ENCODE measurements at regions not wholly inside any gene's neighbourhood (a gene's known extent, or its start where the extent isn't known, plus 50 kb on each side); places are given as distances from the start of the nearest gene placed in this dataset.

- DNase-seq: no peak
- intact Hi-C loops (cut with DNase I): no loop called here
- no peak overlapping the region for H3K27ac ChIP-seq (ENCODE audit: low read depth in 1 of 2, low read length in 2 of 2)
- H3K4me3 ChIP-seq (ENCODE audit: low read length in 2 of 2): no peak overlapping the region
- H3K9me3 ChIP-seq (ENCODE audit: control insufficient read depth, low read length): no peaks in the 10 kb centered on the region
- no peaks in the 10 kb centered on the region for H3K27me3 ChIP-seq (ENCODE audit: control insufficient read depth in 1 of 2, insufficient read depth in 2 of 2, low read length in 1 of 2)
- 91 to 92% methylated on average over 1 of the region's 1 CpG for WGBS, 2 donors
- no peaks in the 10 kb centered on the region for H3K4me1 ChIP-seq (ENCODE audit: control insufficient read depth in 1 of 2, insufficient read depth in 2 of 2, low read length in 2 of 2)
- ATAC-seq (ENCODE audit: low FRiP score): no peak
- no peaks in the 10 kb centered on the region for H3K36me3 ChIP-seq (ENCODE audit: control insufficient read depth in 1 of 2, insufficient read depth in 2 of 2, low read length in 1 of 2)
Observed at GRCh38 chr6:4395386-4395785, 260.0 kb upstream of the ECI2 start.

- Histone ChIP-seq H3K9me3 (ENCODE audit: control insufficient read depth, low read length) (no peaks in the 10 kb centered on the region), H3K36me3 (ENCODE audit: control insufficient read depth in 1 of 2, insufficient read depth in 2 of 2, low read length in 1 of 2) (no peaks in the 10 kb centered on the region), H3K4me1 (ENCODE audit: control insufficient read depth in 1 of 2, insufficient read depth in 2 of 2, low read length in 2 of 2) (no peaks in the 10 kb centered on the region), H3K4me3 (ENCODE audit: low read length in 2 of 2) (no peak overlapping the region), H3K27ac (ENCODE audit: low read depth in 1 of 2, low read length in 2 of 2) (no peak overlapping the region), H3K27me3 (ENCODE audit: control insufficient read depth in 1 of 2, insufficient read depth in 2 of 2, low read length in 1 of 2) (no peaks in the 10 kb centered on the region)
- WGBS, 2 donors: 37 to 44% methylated on average over 4 of the region's 4 CpGs
- intact Hi-C loops (cut with DNase I): no loop called here
- DNase-seq: no peak
- ATAC-seq (ENCODE audit: low FRiP score): no peak
Observed at GRCh38 chr6:4394786-4395185, 259.4 kb upstream of the ECI2 start.

- peaks cover 9% of the 10 kb centered on the region for H3K9me3 ChIP-seq (ENCODE audit: control insufficient read depth, low read length)
- H3K4me3 ChIP-seq (ENCODE audit: low read length in 2 of 2): no peak overlapping the region
- DNase-seq (no peak), ATAC-seq (ENCODE audit: low FRiP score) (no peak)
- no peaks in the 10 kb centered on the region for H3K27me3 ChIP-seq (ENCODE audit: control insufficient read depth in 1 of 2, insufficient read depth in 2 of 2, low read length in 1 of 2)
- H3K27ac ChIP-seq (ENCODE audit: low read depth in 1 of 2, low read length in 2 of 2): no peak overlapping the region
- intact Hi-C loops (cut with DNase I): no loop called here
- no peaks in the 10 kb centered on the region for H3K36me3 ChIP-seq (ENCODE audit: control insufficient read depth in 1 of 2, insufficient read depth in 2 of 2, low read length in 1 of 2)
- H3K4me1 ChIP-seq (ENCODE audit: control insufficient read depth in 1 of 2, insufficient read depth in 2 of 2, low read length in 2 of 2): no peaks in the 10 kb centered on the region
- WGBS, 2 donors: 71 to 74% methylated on average over 8 of the region's 8 CpGs
Observed at GRCh38 chr6:4388675-4389074, 253.3 kb upstream of the ECI2 start.

- Histone ChIP-seq H3K4me1 (ENCODE audit: control insufficient read depth in 1 of 2, insufficient read depth in 2 of 2, low read length in 2 of 2) (no peaks in the 10 kb centered on the region), H3K9me3 (ENCODE audit: control insufficient read depth, low read length) (peaks cover 13% of the 10 kb centered on the region), H3K36me3 (ENCODE audit: control insufficient read depth in 1 of 2, insufficient read depth in 2 of 2, low read length in 1 of 2) (no peaks in the 10 kb centered on the region), H3K27ac (ENCODE audit: low read depth in 1 of 2, low read length in 2 of 2) (no peak overlapping the region), H3K4me3 (ENCODE audit: low read length in 2 of 2) (no peak overlapping the region), H3K27me3 (ENCODE audit: control insufficient read depth in 1 of 2, insufficient read depth in 2 of 2, low read length in 1 of 2) (no peaks in the 10 kb centered on the region)
- 93% methylated on average over 6 of the region's 6 CpGs for WGBS, 2 donors
- DNase-seq: no peak
- intact Hi-C loops (cut with DNase I): no loop called here
- no peak for ATAC-seq (ENCODE audit: low FRiP score)
Observed at GRCh38 chr6:4384656-4385055, 249.3 kb upstream of the ECI2 start.

- H3K4me1 ChIP-seq (ENCODE audit: control insufficient read depth in 1 of 2, insufficient read depth in 2 of 2, low read length in 2 of 2): no peaks in the 10 kb centered on the region
- no peaks in the 10 kb centered on the region for H3K27me3 ChIP-seq (ENCODE audit: control insufficient read depth in 1 of 2, insufficient read depth in 2 of 2, low read length in 1 of 2)
- no peaks in the 10 kb centered on the region for H3K36me3 ChIP-seq (ENCODE audit: control insufficient read depth in 1 of 2, insufficient read depth in 2 of 2, low read length in 1 of 2)
- DNase-seq: no peak
- no peak overlapping the region for H3K27ac ChIP-seq (ENCODE audit: low read depth in 1 of 2, low read length in 2 of 2)
- no peak for ATAC-seq (ENCODE audit: low FRiP score)
- intact Hi-C loops (cut with DNase I): no loop called here
- no peak overlapping the region for H3K4me3 ChIP-seq (ENCODE audit: low read length in 2 of 2)
- WGBS, 2 donors: 89 to 95% methylated on average over 11 of the region's 11 CpGs
- H3K9me3 ChIP-seq (ENCODE audit: control insufficient read depth, low read length): peaks cover 13% of the 10 kb centered on the region
Observed at GRCh38 chr6:4383910-4384638, 248.7 kb upstream of the ECI2 start.

GRCh38 chr6:4382362-4382853, 247.0 kb upstream of the ECI2 start:
- no peaks in the 10 kb centered on the region for H3K4me1 ChIP-seq (ENCODE audit: control insufficient read depth in 1 of 2, insufficient read depth in 2 of 2, low read length in 2 of 2)
- H3K27ac ChIP-seq (ENCODE audit: low read depth in 1 of 2, low read length in 2 of 2): no peak overlapping the region
- no peak overlapping the region for H3K4me3 ChIP-seq (ENCODE audit: low read length in 2 of 2)
- DNase-seq: no peak
- WGBS, 2 donors: 97% methylated on average over 3 of the region's 3 CpGs
- no peaks in the 10 kb centered on the region for H3K36me3 ChIP-seq (ENCODE audit: control insufficient read depth in 1 of 2, insufficient read depth in 2 of 2, low read length in 1 of 2)
- no peaks in the 10 kb centered on the region for H3K27me3 ChIP-seq (ENCODE audit: control insufficient read depth in 1 of 2, insufficient read depth in 2 of 2, low read length in 1 of 2)
- ATAC-seq (ENCODE audit: low FRiP score): no peak
- H3K9me3 ChIP-seq (ENCODE audit: control insufficient read depth, low read length): peaks cover 13% of the 10 kb centered on the region
- intact Hi-C loops (cut with DNase I): no loop called here

- Histone ChIP-seq H3K27ac (ENCODE audit: low read depth in 1 of 2, low read length in 2 of 2) (no peak overlapping the region), H3K36me3 (ENCODE audit: control insufficient read depth in 1 of 2, insufficient read depth in 2 of 2, low read length in 1 of 2) (no peaks in the 10 kb centered on the region), H3K27me3 (ENCODE audit: control insufficient read depth in 1 of 2, insufficient read depth in 2 of 2, low read length in 1 of 2) (no peaks in the 10 kb centered on the region), H3K9me3 (ENCODE audit: control insufficient read depth, low read length) (peaks cover 13% of the 10 kb centered on the region), H3K4me3 (ENCODE audit: low read length in 2 of 2) (no peak overlapping the region), H3K4me1 (ENCODE audit: control insufficient read depth in 1 of 2, insufficient read depth in 2 of 2, low read length in 2 of 2) (no peaks in the 10 kb centered on the region)
- intact Hi-C loops (cut with DNase I): no loop called here
- WGBS, 2 donors: 73 to 75% methylated on average over 4 of the region's 4 CpGs
- ATAC-seq (ENCODE audit: low FRiP score) (no peak), DNase-seq (no peak)
Observed at GRCh38 chr6:4381381-4381780, 246.0 kb upstream of the ECI2 start.

- Histone ChIP-seq H3K9me3 (ENCODE audit: control insufficient read depth, low read length) (peaks cover 13% of the 10 kb centered on the region), H3K36me3 (ENCODE audit: control insufficient read depth in 1 of 2, insufficient read depth in 2 of 2, low read length in 1 of 2) (no peaks in the 10 kb centered on the region), H3K4me3 (ENCODE audit: low read length in 2 of 2) (no peak overlapping the region), H3K27ac (ENCODE audit: low read depth in 1 of 2, low read length in 2 of 2) (no peak overlapping the region), H3K27me3 (ENCODE audit: control insufficient read depth in 1 of 2, insufficient read depth in 2 of 2, low read length in 1 of 2) (no peaks in the 10 kb centered on the region), H3K4me1 (ENCODE audit: control insufficient read depth in 1 of 2, insufficient read depth in 2 of 2, low read length in 2 of 2) (no peaks in the 10 kb centered on the region)
- DNase-seq (no peak), ATAC-seq (ENCODE audit: low FRiP score) (no peak)
- WGBS, 2 donors: 41 to 44% methylated on average over 7 of the region's 7 CpGs
- intact Hi-C loops (cut with DNase I): no loop called here
Observed at GRCh38 chr6:4380881-4381281, 245.5 kb upstream of the ECI2 start.

GRCh38 chr6:4379958-4380357, 244.6 kb upstream of the ECI2 start:
- ATAC-seq (ENCODE audit: low FRiP score) (no peak), DNase-seq (no peak)
- Histone ChIP-seq H3K9me3 (ENCODE audit: control insufficient read depth, low read length) (peaks cover 11% of the 10 kb centered on the region), H3K27ac (ENCODE audit: low read depth in 1 of 2, low read length in 2 of 2) (no peak overlapping the region), H3K27me3 (ENCODE audit: control insufficient read depth in 1 of 2, insufficient read depth in 2 of 2, low read length in 1 of 2) (no peaks in the 10 kb centered on the region), H3K4me1 (ENCODE audit: control insufficient read depth in 1 of 2, insufficient read depth in 2 of 2, low read length in 2 of 2) (no peaks in the 10 kb centered on the region), H3K4me3 (ENCODE audit: low read length in 2 of 2) (no peak overlapping the region), H3K36me3 (ENCODE audit: control insufficient read depth in 1 of 2, insufficient read depth in 2 of 2, low read length in 1 of 2) (no peaks in the 10 kb centered on the region)
- 81 to 87% methylated on average over 4 of the region's 4 CpGs for WGBS, 2 donors
- intact Hi-C loops (cut with DNase I): no loop called here
